D721Med (cell line): ENCODE measurements at regions not wholly inside any gene's neighbourhood (a gene's known extent, or its start where the extent isn't known, plus 50 kb on each side); places are given as distances from the start of the nearest gene placed in this dataset.

Experiments
- DNase-seq: peaks from one replicate; pipeline ENCODE4 v3.0.0; 2011; ENCODE audit warnings: low spot score; ENCODE audit not compliant: insufficient read length
- FAIRE-seq: peaks from 2 replicates; lab custom pipeline; 2011; peaks lifted over from hg19 to GRCh38; lab: Jason Lieb, UNC
- TF ChIP-seq, protein P1 (sequence below): IDR thresholded peaks from 2 replicates; pipeline ENCODE4 v1.5.1; 2012; ENCODE audit warnings: mild to moderate bottlenecking, control low read depth; ENCODE audit not compliant: insufficient read depth; ENCODE audit errors: missing control alignments

GRCh38 chr4:133713340-133713739, 488.2 kb downstream of the PABPC4L start:
- TF ChIP-seq, protein P1, sequence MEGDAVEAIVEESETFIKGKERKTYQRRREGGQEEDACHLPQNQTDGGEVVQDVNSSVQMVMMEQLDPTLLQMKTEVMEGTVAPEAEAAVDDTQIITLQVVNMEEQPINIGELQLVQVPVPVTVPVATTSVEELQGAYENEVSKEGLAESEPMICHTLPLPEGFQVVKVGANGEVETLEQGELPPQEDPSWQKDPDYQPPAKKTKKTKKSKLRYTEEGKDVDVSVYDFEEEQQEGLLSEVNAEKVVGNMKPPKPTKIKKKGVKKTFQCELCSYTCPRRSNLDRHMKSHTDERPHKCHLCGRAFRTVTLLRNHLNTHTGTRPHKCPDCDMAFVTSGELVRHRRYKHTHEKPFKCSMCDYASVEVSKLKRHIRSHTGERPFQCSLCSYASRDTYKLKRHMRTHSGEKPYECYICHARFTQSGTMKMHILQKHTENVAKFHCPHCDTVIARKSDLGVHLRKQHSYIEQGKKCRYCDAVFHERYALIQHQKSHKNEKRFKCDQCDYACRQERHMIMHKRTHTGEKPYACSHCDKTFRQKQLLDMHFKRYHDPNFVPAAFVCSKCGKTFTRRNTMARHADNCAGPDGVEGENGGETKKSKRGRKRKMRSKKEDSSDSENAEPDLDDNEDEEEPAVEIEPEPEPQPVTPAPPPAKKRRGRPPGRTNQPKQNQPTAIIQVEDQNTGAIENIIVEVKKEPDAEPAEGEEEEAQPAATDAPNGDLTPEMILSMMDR, result no peak
- no peak for FAIRE-seq
- DNase-seq, result no peak

DNA sequence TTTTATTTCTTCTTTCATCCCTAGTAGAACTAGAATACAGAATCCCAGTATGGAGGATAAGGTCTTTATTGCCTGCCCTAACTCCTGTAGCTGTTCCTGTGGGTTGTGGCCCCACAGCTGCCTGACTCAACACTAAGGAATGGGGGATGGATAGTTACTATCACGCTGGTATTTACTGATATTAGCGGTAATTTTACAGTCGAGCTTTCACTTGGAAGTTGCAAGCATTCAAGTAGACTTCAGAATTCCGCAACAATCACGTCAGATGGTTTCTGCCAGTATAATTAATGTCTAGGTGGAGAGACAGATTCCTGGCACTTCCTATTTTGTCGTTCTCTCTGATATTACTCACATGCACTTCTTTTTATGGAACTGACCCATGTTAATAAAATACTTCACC, 489.8 kb downstream of the PABPC4L start:
- TF ChIP-seq, protein P1, result no peak
- FAIRE-seq (no peak), DNase-seq (no peak)

- FAIRE-seq, result no peak
Measured at GRCh38 chr4:133694416-133694815, 507.2 kb downstream of the PABPC4L start.

DNA sequence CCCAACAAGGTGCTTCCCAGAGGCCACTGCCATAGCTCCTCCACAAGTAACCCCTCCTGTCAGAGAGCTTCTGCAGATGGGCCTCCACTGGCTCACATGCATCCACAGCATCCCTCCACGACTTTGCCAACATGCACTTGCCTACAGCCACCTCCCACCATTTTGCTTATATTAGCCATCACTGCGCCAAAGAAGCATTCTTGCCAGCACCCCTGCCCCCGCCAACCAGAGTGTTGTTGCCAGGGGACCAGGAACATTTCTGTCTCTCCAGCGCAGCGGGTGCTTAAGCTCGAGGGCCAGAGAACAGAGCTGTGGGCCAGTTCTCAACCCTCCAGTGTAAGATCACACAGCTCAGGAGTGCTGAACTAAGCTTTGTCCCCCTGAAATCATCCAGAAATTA, 517.6 kb downstream of the PABPC4L start:
- no peak for FAIRE-seq
- DNase-seq, result no peak
- TF ChIP-seq, protein P1, result no peak

More at GRCh38 chr4:133694416-133694815, 507.2 kb downstream of the PABPC4L start:
- TF ChIP-seq, protein P1, result no peak
- DNase-seq, result no peak

DNA sequence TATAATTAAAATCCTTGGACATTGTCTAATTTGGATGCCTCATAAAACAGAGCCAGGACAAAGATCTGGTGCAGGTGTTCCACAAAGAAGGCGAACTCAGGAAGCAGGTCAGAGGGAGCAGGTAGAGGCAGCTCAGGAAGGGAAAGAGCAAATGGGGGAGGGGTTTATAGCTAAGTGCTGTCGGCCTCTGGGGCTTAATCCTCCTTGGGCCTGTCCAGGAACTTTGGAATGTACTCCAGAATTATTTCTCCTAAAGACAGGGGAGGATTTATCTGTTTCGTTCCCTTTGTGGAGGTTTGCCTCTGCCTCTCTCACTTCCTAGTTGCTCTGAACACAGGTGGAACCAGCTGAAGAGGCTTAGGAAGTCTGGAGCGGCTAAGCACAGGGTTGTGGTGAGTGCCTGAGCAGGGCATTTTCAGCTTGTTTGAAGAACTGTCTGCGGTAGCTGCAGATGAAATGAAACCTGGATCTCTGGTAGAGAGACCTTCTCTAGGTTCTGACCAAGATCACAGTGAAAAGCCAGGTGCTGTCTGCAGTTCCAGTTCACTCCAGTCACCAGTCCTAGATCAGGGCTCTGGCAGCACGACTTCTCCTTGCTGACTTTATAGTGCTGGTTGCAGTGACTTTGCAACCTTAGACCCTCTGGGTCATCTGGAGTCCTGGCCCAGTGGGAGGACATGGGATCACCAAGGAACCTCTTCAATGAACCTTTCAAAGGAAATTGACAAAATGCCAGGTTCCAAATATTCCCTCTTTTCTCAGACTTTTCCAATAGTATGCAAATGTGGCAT, 519.2 kb downstream of the PCDH10 start:
- FAIRE-seq, result no peak
- no peak for DNase-seq
- TF ChIP-seq, protein P1, result no peak

GRCh38 chr4:133647206-133647605, 498.1 kb downstream of the PCDH10 start:
- no peak for FAIRE-seq
- DNase-seq, result no peak
- TF ChIP-seq, protein P1, result no peak

DNA sequence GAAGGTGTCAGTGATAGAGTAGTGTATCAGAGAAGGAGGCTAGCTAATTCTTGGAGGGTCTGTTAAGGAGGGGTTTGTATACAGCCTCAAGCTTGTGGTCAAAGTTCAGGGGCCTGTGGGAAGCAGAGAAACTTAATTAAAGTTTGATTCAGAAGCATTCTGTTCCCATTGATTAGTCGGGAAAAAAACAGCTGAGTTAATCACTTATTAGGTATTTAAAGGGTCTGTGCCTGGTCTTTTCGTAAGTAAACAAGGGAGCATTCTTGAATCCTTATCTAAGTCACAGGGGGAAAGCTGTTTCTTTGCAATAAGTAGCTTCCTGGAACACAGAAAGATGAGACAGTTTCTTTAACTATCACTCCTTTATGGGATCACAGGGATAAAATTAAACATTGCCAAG, 492.1 kb downstream of the PCDH10 start:
- FAIRE-seq (no peak), DNase-seq (no peak)
- TF ChIP-seq, protein P1, result no peak
